Ovary (tissue), 7 donors: ENCODE measurements at regions not wholly inside any gene's neighbourhood (a gene's known extent, or its start where the extent isn't known, plus 50 kb on each side); places are given as distances from the start of the nearest gene placed in this dataset.

Experiments used
- DNase-seq, 5 donors: peaks; one replicate each; pipeline ENCODE4 v3.0.0-alpha.2; 2019 to 2020
- H3K27ac ChIP-seq, 2 donors: fragments of 200-600 bp; one replicate each; pipeline versions ENCODE4 v1.5.1 to v1.8.0; 2019 to 2022
- H3K27me3 ChIP-seq: fragments of 200-600 bp; one replicate; pipeline ENCODE4 v1.8.0; 2022
- H3K36me3 ChIP-seq: fragments of 200-600 bp; sonication (generic); one replicate; pipeline ENCODE4 v1.5.1; 2019
- H3K4me1 ChIP-seq: one replicate; pipeline ENCODE4 v1.8.1; 2013; ENCODE audit warnings: mild to moderate bottlenecking, moderate library complexity; ENCODE audit not compliant: insufficient read depth
- H3K4me3 ChIP-seq: fragments of 200-600 bp; sonication (generic); one replicate; pipeline ENCODE4 v1.5.1; 2017
- H3K9me3 ChIP-seq, 2 donors: fragments of 200-600 bp in 1 of 2; sonication (generic) in 1 of 2; one replicate each; pipeline versions ENCODE4 v1.5.1 to v1.8.1; 2013 to 2019; ENCODE audit warnings: mild to moderate bottlenecking in 1 of 2, moderate library complexity in 1 of 2
- CTCF ChIP-seq, 3 donors: fragments of 450-650 bp in 2 of 3; fragments of 200-600 bp in 1 of 3; IDR thresholded peaks; one replicate each; pipeline versions ENCODE4 v1.5.1 to v1.8.0; 2016 to 2022; ENCODE audit warnings: antibody characterized with exemption in 3 of 3, mild to moderate bottlenecking in 1 of 3
- EP300 ChIP-seq: sonication (generic); formaldehyde crosslinking; IDR thresholded peaks from one replicate; pipeline ENCODE4 v1.6.1; 2017; ENCODE audit warnings: antibody characterized with exemption
- POLR2A ChIP-seq: fragments of 450-650 bp; IDR thresholded peaks from one replicate; pipeline ENCODE4 v1.6.1; 2017; ENCODE audit warnings: antibody characterized with exemption, mild to moderate bottlenecking, moderate library complexity
- WGBS, 3 donors: extraction: QIAGEN DNeasy Blood & Tissue Kit in 1 of 3; methylation state at CpG; one replicate each; pipeline versions ENCODE4 v1.1.5 to v1.1.7; 2013 to 2017; 5-methylcytosine and 5-hydroxymethylcytosine counted together
- intact Hi-C, 4 donors: fragments of 100-400 bp; cut with DNase I; formaldehyde crosslinking; loops; one replicate each; pipeline versions ENCODE4 v1.11.0 to v1.15.1; 2022 to 2023
- donor health status: DM: no; HTN: no; CAD: no; lungs with moderate emphysema.
- donor health status: DM: no; HTN: no; CAD: no.
- donor health status: Bipolar disorder and iron deficiency.
- donor health status: DM: no; HTN: no; CAD: no.
- donor health status: DM: yes; HTN: yes; CAD: no.

GRCh38 chr9:111190347-111190746, 139.7 kb downstream of the OR2K2 start:
- no peak overlapping the region for H3K4me3 ChIP-seq
- H3K4me1 ChIP-seq, result no peaks in the 10 kb centered on the region
- H3K36me3 ChIP-seq, result no peaks in the 10 kb centered on the region
- H3K9me3 ChIP-seq, result no peaks in the 10 kb centered on the region
- H3K27ac ChIP-seq, result no peak overlapping the region
- no peak for DNase-seq
- H3K27me3 ChIP-seq, result no peaks in the 10 kb centered on the region
- intact Hi-C loops, result no loop called here
- TF ChIP-seq POLR2A, result no peak
- TF ChIP-seq EP300, result no peak
- TF ChIP-seq CTCF (IDR thresholded peaks at IDR 0.05), result no peak

DNA sequence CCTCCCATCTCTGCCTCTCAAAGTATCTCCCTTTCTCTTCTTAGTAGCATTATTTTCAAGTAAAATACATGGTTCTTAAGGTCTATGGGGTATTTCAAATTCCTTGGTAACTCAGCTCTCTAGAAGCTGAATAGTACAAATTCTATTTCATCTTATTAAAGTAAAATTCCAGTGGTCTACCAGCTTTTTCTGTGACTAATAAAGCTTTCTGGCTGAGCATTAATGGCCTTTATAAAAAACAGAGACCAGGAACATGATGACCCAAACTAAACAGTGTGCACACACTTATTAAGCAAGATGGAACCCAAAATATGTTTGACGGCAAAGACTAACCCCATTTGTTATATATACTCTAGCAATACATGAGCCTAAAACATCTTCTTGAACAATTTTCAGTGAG, 142.6 kb downstream of the OR2K2 start:
- intact Hi-C loops, result no loop called here
- Histone ChIP-seq H3K4me1 (no peaks in the 10 kb centered on the region), H3K27me3 (no peaks in the 10 kb centered on the region), H3K4me3 (no peak overlapping the region), H3K36me3 (no peaks in the 10 kb centered on the region), H3K9me3 (no peaks in the 10 kb centered on the region), H3K27ac (no peak overlapping the region)
- 76 to 88% (median 78%) methylated on average over 1 of the region's 1 CpG for WGBS, 3 donors
- DNase-seq, result no peak
- no peak for TF ChIP-seq POLR2A
- no peak for TF ChIP-seq CTCF (IDR thresholded peaks at IDR 0.05)
- TF ChIP-seq EP300, result no peak

GRCh38 chr9:111186021-111186530, 143.9 kb downstream of the OR2K2 start:
- TF ChIP-seq CTCF (IDR thresholded peaks at IDR 0.05) (no peak), POLR2A (no peak), EP300 (no peak)
- Histone ChIP-seq H3K36me3 (no peaks in the 10 kb centered on the region), H3K4me1 (no peaks in the 10 kb centered on the region), H3K4me3 (no peak overlapping the region), H3K27ac (no peak overlapping the region), H3K9me3 (no peaks in the 10 kb centered on the region), H3K27me3 (no peaks in the 10 kb centered on the region)
- DNase-seq, result no peak
- intact Hi-C loops, result no loop called here
- 82 to 97% (median 86%) methylated on average over 1 of the region's 1 CpG for WGBS, 3 donors

DNA sequence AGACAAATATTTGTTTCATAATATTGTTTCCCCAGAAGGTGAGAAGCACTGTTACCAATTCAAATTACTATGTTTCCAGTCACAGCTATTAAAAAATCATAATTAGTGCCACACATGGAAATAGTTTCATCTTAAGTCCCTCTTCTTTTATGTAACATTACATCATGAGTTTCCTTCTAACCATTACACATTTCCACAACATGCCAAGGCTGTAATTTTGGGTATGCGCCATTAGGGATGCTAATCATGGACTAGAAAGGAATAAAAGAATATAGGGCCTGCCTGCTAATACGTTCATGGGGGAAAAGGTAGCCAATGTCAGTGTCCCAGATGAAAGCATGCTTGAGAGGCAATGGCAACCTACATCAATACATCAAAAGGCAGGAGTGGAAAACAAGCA, 142.5 kb upstream of the LPAR1 start:
- H3K27me3 ChIP-seq, result no peaks in the 10 kb centered on the region
- DNase-seq, result no peak
- TF ChIP-seq POLR2A, result no peak
- no peak for TF ChIP-seq EP300
- H3K4me3 ChIP-seq, result no peak overlapping the region
- H3K9me3 ChIP-seq, result no peaks in the 10 kb centered on the region
- H3K4me1 ChIP-seq, result no peaks in the 10 kb centered on the region
- 81 to 94% (median 89%) methylated on average over 2 of the region's 2 CpGs for WGBS, 3 donors
- H3K36me3 ChIP-seq, result no peaks in the 10 kb centered on the region
- intact Hi-C loops, result no loop called here
- no peak overlapping the region for H3K27ac ChIP-seq

DNA sequence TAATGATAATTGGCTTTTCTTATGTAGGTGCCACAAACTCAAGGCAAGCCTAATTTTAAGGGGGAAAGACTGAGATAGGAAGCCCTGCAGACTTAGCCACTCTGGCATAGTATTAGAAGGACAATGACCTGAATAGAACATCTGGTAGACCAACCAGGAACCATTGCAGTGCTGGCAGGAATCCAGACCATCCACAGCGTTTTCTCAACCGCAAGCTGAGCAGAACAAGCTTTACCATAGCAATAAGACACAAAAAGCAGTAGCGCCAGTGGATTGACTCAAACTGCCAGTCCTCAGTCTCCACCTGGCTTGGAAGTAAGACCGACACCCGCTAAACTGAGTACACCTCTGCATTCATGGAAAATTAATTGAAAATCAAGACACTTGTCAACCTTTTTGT, 141.3 kb upstream of the LPAR1 start:
- DNase-seq, result no peak
- Histone ChIP-seq H3K27me3 (no peaks in the 10 kb centered on the region), H3K36me3 (no peaks in the 10 kb centered on the region), H3K4me3 (no peak overlapping the region), H3K9me3 (no peaks in the 10 kb centered on the region), H3K4me1 (no peaks in the 10 kb centered on the region), H3K27ac (no peak overlapping the region)
- TF ChIP-seq CTCF (IDR thresholded peaks at IDR 0.05) (no peak), EP300 (no peak), POLR2A (no peak)
- intact Hi-C loops, result loop anchor here in 1 of 4 donors (10.0 kb wide), 1 partner anchor 85 kb away; no protein-coding TSS in a partner anchor
- WGBS, 3 donors, result 77 to 89% (median 84%) methylated on average over 5 of the region's 5 CpGs
